MG63 (cell line): ENCODE measurements at regions not wholly inside any gene's neighbourhood (a gene's known extent, or its start where the extent isn't known, plus 50 kb on each side); places are given as distances from the start of the nearest gene placed in this dataset.
A peak's percentile ranks its signal among the peaks of the same experiment; 100 is the strongest.

Experiments used
- DNase-seq: peaks from one replicate; pipeline ENCODE4 v3.0.0-alpha.2; 2020
- H3K27me3 ChIP-seq: fragments of 250-450 bp; sonication (Bioruptor Pico); 2 replicates; pipeline ENCODE4 v1.5.1; 2020; ENCODE audit warnings: mild to moderate bottlenecking, moderate library complexity
- H3K36me3 ChIP-seq: fragments of 250-450 bp; sonication (Bioruptor Pico); 2 replicates; pipeline ENCODE4 v1.5.1; 2020; ENCODE audit warnings: mild to moderate bottlenecking, moderate library complexity
- H3K4me3 ChIP-seq: fragments of 250-450 bp; sonication (Bioruptor Pico); 2 replicates; pipeline ENCODE4 v1.5.1; 2020; ENCODE audit warnings: mild to moderate bottlenecking, moderate library complexity
- H3K9me3 ChIP-seq: fragments of 250-450 bp; sonication (Bioruptor Pico); 2 replicates; pipeline ENCODE4 v1.5.1; 2020; ENCODE audit warnings: mild to moderate bottlenecking, moderate library complexity

GRCh38 chr2:38440655-38441054, 63.6 kb upstream of the ATL2 start:
- H3K4me3 ChIP-seq: no peak overlapping the region
- no peaks in the 10 kb centered on the region; the same call in 1 of the 2 replicates for H3K9me3 ChIP-seq
- no peak for DNase-seq
- H3K36me3 ChIP-seq: no peaks in the 10 kb centered on the region
- peaks cover 19% of the 10 kb centered on the region; the same call in 1 of the 2 replicates for H3K27me3 ChIP-seq

- Histone ChIP-seq H3K4me3 (no peak overlapping the region), H3K27me3 (peaks cover 15% of the 10 kb centered on the region; the same call in 1 of the 2 replicates), H3K36me3 (no peaks in the 10 kb centered on the region), H3K9me3 (no peaks in the 10 kb centered on the region; the same call in 1 of the 2 replicates)
- DNase-seq: no peak
Measured at GRCh38 chr2:38439863-38440262, 62.8 kb upstream of the ATL2 start.

- no peak overlapping the region for H3K4me3 ChIP-seq
- no peaks in the 10 kb centered on the region; the same call in 1 of the 2 replicates for H3K9me3 ChIP-seq
- DNase-seq: no peak
- H3K36me3 ChIP-seq: no peaks in the 10 kb centered on the region
- peaks cover 15% of the 10 kb centered on the region; the same call in 1 of the 2 replicates for H3K27me3 ChIP-seq
Measured at GRCh38 chr2:38438883-38439612, 62.0 kb upstream of the ATL2 start.

DNA sequence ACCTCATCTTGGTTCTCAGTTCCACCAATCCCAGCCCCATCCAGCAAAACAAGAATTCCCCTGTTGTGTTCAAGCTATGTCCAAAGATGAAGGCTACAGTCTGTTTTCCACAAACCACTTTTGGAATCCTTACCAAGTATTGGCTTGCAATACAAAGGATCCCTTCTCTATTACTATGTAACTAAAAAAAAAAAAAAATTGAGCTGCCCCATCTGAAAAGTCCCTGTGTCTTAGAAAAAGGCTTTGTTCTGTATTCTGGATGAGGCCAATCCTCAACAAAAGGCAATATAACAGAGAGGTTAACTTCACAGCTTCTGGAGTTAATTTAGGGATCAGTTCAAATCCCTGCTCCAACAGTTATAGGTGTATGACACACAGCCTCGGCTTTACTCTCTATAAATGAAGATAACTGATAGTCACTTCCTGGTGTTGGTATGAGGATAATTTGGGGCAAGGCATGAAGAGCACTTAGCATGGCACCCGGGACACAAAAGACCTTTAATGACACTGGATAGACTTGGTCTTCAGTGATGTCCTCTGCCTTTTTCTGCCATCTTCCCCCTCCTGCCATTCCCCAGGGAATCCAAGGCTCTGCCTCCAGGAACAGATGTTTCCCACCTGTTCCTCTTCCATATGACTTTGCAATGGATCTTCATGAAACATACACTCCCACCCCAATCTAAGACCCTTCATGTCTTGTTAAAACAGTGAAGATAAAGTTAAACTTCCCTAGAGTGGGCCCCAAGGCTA, 61.2 kb upstream of the ATL2 start:
- H3K4me3 ChIP-seq: no peak overlapping the region
- no peaks in the 10 kb centered on the region for H3K36me3 ChIP-seq
- H3K27me3 ChIP-seq: peaks cover 15% of the 10 kb centered on the region; the same call in 1 of the 2 replicates
- DNase-seq: no peak
- no peaks in the 10 kb centered on the region; the same call in 1 of the 2 replicates for H3K9me3 ChIP-seq

DNA sequence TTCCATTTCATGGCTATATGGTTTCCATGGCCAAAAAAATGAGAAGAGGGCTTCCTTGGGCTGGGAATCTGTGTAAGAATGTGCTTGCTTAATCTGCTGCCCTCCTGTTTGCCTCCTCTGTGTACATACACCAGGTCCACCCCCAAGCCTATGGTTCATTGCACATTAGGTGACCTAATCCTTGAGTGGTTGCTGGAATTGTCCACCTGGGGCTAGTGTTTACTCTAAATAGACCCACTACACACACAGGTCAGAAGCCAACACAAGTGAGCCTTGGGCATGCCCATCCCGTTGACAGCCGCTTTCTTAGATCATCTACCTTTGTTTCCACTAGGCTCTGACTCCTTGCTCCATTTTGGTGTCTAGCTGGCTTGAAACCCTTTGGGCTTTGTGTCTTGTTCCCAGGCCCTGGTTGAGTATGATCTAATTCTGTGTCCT, 59.2 kb upstream of the ATL2 start:
- no peaks in the 10 kb centered on the region for H3K36me3 ChIP-seq
- no peaks in the 10 kb centered on the region; the same call in 1 of the 2 replicates for H3K9me3 ChIP-seq
- DNase-seq: no peak
- H3K4me3 ChIP-seq: no peak overlapping the region
- peaks cover 12% of the 10 kb centered on the region; the same call in 1 of the 2 replicates for H3K27me3 ChIP-seq

- no peak for DNase-seq
- Histone ChIP-seq H3K4me3 (no peak overlapping the region), H3K36me3 (no peaks in the 10 kb centered on the region), H3K9me3 (no peaks in the 10 kb centered on the region; the same call in 1 of the 2 replicates), H3K27me3 (peaks cover 7% of the 10 kb centered on the region; the same call in 1 of the 2 replicates)
Measured at GRCh38 chr2:38435775-38436174, 58.7 kb upstream of the ATL2 start.

DNA sequence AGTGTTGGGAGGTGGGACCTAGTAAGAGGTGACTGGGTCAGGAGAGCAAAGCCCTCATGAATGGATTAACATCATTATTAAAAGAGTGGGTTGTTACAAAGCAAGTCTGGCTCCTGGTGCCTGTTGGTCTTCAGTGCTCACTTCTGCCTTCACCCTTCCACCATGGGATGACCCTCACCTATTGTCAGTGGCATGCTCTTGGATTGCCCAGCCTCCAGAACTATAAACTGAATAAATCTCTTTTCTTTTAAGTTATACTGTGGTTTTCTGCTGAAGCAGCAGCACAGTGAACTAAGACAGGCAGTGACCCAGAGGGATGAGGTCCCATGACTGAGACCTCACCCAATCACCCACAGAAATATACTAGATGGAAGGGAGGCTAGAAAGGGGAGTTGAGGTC, 57.5 kb upstream of the ATL2 start:
- no peak overlapping the region for H3K4me3 ChIP-seq
- no peak for DNase-seq
- 0 out of 2 replicates have a peak, but pooled peaks cover 5% of the 10 kb centered on the region for H3K27me3 ChIP-seq
- H3K36me3 ChIP-seq: no peaks in the 10 kb centered on the region
- no peaks in the 10 kb centered on the region; the same call in 1 of the 2 replicates for H3K9me3 ChIP-seq

GRCh38 chr2:38433607-38433975, 56.5 kb upstream of the ATL2 start:
- Histone ChIP-seq H3K36me3 (no peaks in the 10 kb centered on the region), H3K9me3 (no peaks in the 10 kb centered on the region; the same call in 1 of the 2 replicates), H3K27me3 (0 out of 2 replicates have a peak, but pooled peaks cover 2% of the 10 kb centered on the region), H3K4me3 (no peak overlapping the region)
- peak; percentile 61 for DNase-seq

DNA sequence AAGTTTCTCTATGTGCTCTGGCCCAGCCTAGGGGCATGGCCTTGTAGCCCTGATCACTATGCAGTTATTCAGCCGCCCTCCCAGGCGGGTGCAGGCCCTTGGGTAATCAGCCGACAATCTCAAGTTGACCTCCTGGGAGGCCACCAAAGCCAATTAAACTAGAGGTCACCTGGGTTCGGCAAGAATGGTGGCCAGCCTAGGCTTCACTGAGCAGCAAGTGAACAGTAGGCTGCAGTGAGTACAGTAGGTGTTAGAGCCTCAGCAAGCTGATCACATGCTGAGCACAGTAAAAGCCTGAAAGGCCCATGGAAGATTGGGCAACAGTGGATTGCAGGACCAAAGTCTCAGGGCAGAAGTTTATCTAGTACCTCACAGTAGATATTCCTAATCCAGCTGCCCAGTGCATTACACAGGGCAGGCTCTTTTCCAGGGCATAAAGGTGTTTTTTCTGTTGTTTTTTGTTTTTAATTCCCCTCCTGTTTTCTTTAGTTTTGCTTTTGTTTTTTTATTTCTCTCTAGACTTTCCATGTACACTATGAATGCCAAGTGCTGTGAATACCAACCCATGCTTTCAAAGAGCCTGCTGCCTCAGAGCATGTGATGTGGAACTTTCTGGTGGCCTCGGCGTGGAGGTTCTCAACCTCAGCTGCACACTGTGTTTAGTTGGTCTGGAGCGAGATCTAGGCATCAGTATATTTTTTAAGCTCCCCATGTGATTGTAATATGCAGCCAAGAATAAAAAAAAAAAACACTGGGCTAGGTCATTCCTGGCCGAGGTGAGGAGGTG, 55.9 kb upstream of the ATL2 start:
- Histone ChIP-seq H3K36me3 (no peaks in the 10 kb centered on the region), H3K4me3 (no peak overlapping the region), H3K27me3 (no peaks in the 10 kb centered on the region), H3K9me3 (no peaks in the 10 kb centered on the region; the same call in 1 of the 2 replicates)
- no peak for DNase-seq

DNA sequence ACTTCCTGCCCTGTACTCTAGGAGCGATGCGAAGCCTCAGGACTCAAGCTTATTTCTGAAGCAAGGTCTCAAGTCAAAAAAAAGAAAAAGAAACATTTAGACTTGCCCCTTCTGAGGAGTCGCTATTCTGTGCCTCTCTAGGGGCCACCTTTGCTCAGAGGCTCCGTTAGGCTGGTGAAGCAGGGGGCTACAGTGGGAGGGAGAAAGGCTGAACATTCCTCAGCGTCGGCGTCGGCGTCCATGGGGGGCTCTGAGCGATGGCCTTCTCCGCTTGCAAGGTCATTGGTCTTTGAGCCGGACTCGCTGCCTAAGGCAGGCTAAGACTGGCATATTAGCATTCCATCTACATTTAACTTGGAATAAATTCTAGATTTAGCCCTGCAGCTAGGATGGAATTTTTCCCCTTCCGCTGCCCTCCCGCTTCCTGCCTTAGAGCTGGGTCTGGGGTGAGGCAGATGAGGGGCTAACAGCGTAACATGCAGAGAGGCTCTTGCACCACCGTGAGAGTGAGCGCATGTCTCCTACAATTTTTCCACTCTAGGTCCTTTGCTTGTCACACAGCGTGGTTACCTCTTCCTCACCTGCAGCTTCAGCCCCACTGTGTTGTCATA, 53.6 kb upstream of the ATL2 start:
- no peaks in the 10 kb centered on the region; the same call in 1 of the 2 replicates for H3K27me3 ChIP-seq
- H3K9me3 ChIP-seq: no peaks in the 10 kb centered on the region
- H3K4me3 ChIP-seq: no peak overlapping the region
- no peak for DNase-seq
- H3K36me3 ChIP-seq: no peaks in the 10 kb centered on the region

DNA sequence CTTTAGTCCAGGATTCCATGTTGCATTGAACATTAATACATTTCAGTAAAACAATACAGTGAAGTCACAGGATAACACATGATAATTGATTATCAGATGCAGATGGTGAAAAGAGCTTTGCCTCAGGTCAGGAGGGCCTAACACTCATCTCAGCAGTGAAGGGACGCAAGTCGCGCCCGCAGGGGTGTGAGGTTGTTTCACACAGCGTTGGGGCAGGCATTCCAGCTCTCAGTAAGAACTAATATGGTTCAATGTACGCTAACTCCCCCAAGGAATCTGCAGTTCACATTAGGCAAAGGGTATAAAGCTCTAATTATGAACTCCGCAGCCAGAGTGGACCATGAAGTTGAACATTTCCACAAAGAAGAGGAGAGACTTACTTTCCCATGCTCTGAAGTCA, 53.1 kb upstream of the ATL2 start:
- H3K4me3 ChIP-seq: no peak overlapping the region
- DNase-seq: no peak
- H3K27me3 ChIP-seq: no peaks in the 10 kb centered on the region; the same call in 1 of the 2 replicates
- H3K36me3 ChIP-seq: no peaks in the 10 kb centered on the region
- H3K9me3 ChIP-seq: no peaks in the 10 kb centered on the region

DNA sequence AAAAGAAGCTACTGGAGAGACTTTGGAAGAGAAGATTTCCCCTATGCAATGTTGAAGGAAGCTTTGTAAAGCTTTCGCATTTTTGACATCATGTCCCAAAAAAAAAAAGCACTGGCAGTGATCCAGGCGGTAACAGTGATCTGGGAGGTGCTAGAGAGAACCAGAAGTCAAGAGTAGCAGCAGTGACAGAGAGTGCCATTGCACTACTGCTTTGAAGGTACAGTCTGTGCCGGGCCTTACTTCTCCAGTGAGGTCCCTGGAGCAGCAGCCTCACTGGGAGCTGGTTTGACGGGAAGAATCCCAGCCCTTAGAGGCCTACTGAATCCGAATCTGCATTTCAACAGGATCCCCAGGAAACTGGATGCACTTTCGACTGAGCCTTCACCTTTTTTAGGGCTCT, 50.9 kb upstream of the ATL2 start:
- no peaks in the 10 kb centered on the region; the same call in 1 of the 2 replicates for H3K27me3 ChIP-seq
- no peaks in the 10 kb centered on the region for H3K9me3 ChIP-seq
- H3K4me3 ChIP-seq: no peak overlapping the region
- H3K36me3 ChIP-seq: no peaks in the 10 kb centered on the region
- no peak for DNase-seq

- no peaks in the 10 kb centered on the region for H3K36me3 ChIP-seq
- no peak for DNase-seq
- no peak overlapping the region for H3K4me3 ChIP-seq
- no peaks in the 10 kb centered on the region for H3K9me3 ChIP-seq
- no peaks in the 10 kb centered on the region; the same call in 1 of the 2 replicates for H3K27me3 ChIP-seq
Measured at GRCh38 chr2:38427054-38427453, 50.0 kb upstream of the ATL2 start.
